GM18861 (cell line): ENCODE measurements at regions not wholly inside any gene's neighbourhood (a gene's known extent, or its start where the extent isn't known, plus 50 kb on each side); places are given as distances from the start of the nearest gene placed in this dataset.

Experiments used
- ATAC-seq: cut with Tn5 transposase; IDR thresholded peaks from one replicate; pipeline ENCODE4 v1.9.1; 2021; ENCODE audit not compliant: unreplicated experiment

DNA sequence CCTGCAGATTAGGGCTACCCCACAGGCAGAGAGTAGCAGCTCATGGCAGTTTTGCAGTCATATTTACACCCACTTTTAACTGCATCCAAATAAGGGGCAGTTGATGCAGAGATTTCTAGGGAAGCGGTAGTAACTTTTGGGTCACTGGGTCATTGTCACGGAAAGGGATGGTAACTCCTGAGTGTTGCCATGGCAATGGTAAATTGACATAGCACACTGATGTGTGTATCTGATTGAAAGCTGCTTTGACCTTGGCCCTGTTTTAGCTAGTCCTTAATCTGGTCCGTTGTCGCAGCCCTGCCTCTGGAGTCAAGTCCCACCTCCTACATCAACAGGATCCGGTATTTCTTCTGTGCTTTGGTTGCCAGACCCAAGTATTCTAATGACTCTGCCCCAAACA, 199.1 kb upstream of the TCF21 start:
- no peak for ATAC-seq

DNA sequence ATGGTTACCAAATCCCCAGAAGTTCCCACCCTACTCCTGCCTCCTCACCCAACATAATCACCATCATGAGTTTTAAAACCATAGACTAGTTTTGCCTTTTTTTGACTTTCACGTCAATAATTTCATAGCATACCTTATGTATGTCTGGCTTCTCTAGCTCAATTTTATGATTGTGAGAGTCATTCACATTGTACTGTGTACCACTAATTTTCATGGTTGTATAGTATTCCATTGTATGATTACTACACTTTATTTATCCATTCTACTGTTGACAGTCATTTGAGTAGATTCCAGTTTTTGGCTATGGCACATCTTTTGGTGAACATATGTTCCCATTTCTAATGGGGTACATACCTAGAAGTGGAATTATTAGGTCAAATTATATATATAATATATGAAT, 195.3 kb upstream of the TCF21 start:
- ATAC-seq: no peak

DNA sequence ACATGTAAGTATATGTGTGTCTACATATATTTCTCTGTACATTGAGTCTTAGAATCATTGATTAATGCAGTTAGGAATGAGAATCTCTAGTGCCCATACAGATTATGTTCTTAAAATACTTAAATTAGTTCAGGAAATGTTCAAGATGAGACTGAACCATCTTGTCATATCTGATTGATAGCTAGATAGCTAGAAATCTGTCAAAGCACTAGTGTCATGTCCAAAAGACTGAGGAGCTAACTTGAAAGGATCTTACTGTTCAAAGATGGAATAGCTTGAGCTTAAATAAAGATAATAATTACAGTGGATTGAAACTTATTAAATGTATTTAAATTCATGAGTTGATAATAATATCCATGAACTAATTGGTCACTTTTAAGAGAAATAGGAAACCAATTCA, 191.7 kb upstream of the TCF21 start:
- ATAC-seq: no peak

DNA sequence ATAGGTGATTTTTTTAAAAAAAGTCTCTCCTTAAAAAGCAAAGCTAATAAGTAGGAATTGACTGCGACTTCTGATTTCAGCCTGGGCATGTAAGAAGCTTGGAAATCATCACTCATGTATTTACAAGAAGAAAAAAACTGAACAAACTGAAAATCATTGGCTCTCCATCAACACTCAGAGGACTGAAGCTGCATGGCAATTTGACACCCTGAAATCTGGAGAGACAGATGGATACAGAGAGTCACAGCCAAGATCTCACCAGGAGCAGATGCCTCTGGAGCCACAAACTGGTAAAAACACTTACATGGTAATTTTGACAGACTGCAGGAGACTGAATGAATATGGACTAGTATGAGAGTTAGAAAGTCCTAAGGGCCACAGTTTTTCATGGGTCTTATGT, 191.2 kb upstream of the TCF21 start:
- ATAC-seq: no peak

DNA sequence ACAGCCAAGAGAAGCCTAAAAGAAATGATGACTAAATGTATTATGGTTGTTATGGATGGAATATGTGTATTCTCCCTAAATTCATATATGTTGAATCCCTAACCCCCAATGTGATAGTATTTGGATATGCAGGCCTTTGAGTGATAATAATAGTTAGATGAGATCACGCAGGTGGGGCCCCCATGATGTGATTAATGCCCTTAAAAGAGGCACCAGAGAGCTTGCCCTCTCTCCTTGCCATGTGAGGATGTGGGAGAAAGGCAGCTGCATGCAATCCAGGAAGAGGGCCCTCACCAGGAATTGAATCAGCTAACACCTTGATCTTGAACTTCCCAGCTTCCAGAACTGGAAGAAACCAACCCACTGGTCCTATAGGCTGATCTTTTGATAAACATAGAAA, 190.6 kb upstream of the TCF21 start:
- ATAC-seq: no peak

DNA sequence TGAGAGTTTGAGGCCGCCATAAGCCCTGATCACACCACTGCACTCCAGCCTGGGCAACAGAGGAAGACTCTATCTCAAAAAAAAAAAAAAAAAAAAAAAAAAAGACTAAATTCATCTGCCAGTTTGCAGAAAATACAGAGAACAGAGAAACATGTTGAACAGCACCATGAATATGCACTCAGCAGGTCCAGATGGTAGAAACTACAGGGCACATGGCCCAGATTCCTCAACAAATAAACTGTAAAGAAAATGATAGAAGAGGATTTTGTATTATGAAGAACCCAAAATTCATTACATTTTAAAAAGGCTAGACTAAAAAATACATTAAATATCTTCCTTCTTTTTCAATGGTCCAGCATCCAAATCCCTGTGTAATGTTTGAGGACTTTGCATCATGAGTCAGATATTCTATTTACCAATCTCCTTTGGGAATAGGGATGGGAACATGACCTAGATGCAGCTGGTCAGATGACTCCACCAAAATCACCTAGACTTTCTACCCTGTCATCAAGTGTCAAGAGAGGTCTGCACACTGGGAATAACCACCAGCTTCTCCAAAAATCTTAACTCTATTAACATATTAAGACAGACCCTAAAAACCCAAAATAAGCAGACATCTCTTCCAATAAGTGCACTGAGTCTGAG, 189.1 kb upstream of the TCF21 start:
- no peak for ATAC-seq

DNA sequence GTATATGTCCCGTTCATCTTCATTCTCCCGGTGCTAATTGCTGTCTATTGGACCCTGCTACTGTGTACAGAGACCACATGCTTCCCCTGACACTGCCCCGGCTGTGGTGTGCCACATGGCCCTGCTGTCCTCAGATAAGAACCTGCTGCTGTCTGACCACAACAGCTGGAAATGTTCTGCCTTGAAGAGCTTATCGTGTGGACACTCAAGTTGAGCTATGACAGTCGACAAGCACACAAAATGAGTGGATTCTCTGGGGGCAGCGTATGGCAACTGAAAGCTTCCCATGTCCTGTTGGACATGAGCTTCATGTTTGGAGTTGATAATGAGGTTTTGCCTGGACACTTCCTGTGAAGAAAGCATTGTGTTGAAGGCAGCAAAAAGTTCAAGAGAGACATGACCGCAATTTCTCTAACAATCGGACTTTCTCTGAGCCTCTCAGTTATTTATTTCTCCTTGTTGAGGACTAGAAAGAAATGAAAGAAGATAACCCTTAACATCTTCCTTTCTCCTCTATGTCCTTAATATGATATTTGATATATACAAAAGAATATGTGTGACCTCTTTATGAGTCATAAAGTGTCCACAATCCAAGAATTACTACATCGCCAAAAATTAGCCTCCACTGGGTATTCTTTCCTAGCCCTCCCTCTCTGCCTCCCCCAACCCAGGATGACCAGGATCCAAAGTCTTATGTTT, 187.1 kb upstream of the TCF21 start:
- no peak for ATAC-seq

DNA sequence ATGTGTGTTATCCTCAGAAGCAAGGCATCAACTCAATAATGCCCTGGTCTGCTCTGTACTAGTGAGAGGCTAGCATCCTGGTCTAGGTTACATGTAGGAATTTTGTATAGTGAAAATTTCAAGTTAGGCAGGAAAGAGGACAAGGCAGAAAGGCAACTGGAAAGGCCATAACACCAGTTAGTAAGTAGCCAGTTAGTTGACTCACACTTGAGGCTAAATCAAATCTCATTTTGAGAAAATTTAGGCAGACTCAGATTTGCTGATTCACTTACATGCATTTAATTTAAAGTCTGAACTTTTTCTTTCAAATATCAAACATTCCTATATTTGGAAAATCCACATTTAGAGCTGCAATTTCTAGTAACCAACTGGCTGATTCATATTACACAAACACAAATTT, 184.5 kb upstream of the TCF21 start:
- ATAC-seq: no peak

DNA sequence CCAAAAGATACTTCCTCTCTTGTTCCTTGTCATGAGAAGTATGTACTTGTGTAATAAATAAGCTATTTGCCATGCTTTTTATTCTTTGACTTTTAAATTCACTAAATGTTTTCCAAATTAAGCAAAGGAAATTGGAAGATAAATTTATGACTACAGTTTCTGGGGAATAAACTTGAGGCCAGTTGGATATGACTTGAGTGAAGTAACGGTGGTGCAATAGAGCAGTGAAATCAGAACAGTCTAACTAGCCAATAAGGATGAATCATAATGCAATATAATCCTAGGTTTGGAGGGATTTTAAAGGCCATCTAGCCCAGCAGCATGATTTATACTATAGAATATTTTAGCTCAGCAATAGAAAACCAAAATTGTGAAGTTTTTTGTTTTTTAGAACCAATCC, 183.8 kb upstream of the TCF21 start:
- no peak for ATAC-seq

DNA sequence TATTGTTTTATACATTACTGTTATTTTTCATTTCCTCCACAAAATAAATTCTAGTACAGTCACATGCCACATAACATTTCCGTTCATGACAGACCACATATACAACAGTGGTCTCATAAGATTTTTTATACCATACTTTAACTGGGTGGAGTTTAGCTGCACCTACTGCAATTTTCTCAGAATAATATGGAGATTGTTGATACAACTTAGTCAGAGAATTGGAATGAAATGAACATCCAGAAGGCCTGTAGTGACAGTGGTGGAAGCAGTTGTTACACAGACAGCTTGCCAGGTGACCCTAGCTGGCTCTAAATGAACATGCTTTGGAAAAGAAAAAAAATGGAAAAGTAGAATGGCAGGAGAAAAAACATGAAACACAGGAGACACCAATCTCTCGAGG, 183.2 kb upstream of the TCF21 start:
- no peak for ATAC-seq

DNA sequence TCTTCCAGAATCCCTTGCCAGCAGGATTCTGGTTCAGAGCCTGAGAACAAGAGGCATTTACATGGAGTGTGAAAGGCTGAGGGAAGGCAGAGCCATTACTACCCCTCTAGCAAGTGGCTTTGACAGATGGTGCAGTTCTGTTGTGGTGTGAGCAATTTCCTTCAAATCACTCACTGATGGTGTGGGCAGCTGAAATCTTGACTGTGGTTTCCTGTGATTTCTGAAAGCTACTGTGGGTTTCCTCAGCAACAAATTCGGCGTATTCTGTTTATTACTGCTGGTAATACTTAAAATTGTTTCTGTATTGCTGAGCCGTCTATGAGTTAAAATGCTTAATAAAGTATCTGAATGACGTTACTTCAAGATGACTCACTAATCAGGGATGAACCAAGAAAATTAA, 181.5 kb upstream of the TCF21 start:
- peak; percentile 46 for ATAC-seq

DNA sequence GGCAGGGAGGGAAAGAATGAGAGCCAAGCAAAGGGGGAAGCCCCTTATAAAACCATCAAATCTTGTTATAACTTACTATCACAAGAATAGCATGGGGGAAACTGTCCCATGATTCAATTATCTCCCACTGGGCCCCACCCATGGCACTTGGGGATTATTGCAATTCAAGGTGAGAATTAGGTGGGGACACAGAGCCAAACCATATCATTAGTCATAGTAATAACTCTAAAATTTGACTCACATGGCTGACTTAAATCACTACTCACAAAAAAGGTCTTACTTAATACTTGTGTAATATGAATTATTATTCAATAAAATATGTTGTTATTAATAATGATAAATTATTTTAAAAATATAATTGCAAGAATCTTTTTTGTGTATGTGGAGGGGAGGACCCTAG, 178.1 kb upstream of the TCF21 start:
- no peak for ATAC-seq

DNA sequence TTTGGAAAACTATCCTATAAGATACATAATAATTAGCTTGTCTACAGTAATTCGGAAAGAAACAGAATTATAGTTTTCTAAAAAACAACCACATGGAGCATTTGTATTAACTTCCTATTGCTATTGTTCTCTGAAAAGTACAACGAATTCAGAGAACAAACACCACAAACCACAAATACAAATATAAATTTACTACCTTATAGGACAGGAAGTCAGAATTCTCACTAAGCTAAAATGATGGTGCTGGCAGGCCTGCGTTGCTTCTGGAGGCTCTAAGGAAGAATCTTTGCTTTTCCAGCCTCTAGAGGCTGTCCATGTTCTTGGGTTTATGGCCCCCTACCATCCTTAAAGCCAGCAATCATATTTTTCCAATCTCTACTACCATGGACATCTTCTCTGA, 173.6 kb upstream of the TCF21 start:
- no peak for ATAC-seq

DNA sequence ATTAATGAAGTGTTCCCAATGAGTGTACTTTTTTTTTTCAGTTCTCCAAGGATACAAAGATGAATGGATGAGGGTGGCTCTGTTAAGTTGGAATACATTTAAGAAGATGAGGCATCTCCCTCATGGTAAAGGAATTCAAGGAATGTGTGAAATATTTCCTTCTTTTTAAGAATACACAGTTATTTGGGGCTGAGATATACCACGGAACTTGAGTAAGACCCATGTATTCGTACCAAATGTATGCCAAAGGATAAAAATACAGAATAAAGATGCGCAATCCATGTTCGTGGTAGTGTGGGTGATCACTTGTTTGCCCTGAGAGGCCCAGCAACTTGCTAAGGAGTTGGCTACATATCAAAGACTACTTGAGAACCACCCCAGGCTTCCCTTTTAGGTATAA, 164.2 kb upstream of the TCF21 start:
- no peak for ATAC-seq

DNA sequence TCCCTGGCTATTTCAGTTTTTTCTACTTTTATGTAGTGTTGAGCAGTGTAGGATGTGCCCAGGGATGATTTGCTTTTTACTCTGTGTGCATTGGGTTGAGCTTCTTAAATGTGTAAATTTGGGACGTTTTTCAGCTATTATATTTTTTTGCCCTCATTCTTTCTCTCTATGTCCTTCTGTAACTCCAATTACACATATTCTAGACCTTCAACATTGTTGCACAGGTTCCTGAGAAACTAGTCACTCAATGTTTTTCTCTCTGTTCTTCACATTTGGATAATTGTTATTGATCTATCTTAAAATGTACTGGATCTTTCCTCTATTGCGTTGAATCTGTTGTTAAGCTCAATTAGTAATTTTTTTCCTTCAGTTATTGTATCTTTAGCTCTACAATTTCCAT, 162.7 kb upstream of the TCF21 start:
- no peak for ATAC-seq

DNA sequence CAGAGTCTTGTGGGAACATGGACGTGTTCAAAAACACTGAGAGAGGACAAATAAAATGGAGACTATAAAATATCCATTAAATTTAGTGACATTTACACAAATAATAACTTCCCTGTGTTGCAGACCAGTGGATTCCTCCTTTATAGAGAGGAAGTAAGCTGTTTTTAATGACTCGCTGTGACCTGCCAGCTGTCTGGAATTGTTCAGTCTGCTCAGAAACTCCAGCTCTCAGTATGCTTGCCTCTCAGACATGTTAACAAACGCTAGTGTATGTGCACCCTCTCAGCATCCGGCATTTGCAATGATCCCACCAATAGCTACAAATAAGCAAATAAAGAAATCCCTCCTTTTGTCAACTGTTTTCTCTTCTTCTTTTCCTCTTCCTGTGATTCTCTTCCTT, 158.0 kb upstream of the TCF21 start:
- ATAC-seq: no peak

DNA sequence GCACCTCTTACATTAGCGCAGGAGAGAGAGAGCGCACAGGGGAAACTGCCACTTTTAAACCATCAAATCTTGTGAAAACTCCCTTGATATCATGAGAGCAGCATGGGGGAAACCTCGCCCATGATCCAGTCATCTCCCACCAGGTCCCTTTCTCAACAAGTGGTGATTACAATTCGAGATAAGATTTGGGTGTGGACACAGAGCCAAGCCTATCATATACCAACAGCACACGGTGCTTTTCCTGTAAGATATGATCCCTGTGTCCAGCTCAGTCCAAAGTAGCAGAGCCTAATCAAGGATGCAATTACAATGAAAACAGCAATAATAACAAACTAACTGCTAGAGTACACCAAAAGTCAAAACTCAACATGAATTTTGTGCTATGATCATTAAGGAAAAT, 148.7 kb upstream of the TCF21 start:
- ATAC-seq: no peak

DNA sequence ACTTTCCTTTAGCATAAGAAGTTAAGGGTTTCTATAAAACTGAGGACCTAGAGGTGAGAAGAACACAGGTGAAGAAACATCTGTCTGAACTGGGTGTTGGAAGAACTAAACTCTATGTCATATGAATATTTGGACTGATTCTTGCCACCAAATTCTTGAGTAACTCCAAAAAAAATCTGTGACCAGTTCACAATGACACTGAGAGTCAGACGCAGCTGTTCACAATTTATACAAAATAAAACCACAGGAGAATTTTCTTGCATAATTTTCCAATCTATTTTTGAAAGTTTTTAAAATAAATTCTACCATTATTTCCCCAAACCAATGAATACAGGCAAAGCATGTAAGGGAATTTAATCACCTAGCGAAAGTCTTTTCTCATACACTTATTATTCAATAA, 148.1 kb upstream of the TCF21 start:
- no peak for ATAC-seq

DNA sequence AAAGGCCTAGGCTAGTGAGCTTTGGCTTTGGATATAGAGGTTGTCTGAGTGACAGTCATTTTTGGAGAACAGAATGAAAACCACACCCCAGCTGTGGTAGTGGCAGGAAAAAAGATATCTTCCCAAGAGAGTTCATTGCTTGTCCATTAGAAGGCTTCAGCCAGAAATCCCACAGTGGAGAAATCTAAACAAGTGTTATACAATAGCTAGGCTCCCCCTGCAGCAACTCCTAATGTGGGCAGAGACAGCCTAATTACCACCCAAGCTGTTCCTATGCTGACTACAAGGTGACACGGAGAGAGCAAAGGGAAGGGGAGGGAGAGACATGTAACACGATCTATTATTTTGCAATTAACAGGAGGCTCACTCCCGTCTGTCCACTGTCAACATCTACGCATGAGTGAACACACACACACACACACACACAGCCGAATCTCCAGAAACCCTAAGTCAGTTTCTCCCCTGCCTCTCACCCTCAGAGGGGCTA, 147.5 kb upstream of the TCF21 start:
- no peak for ATAC-seq

DNA sequence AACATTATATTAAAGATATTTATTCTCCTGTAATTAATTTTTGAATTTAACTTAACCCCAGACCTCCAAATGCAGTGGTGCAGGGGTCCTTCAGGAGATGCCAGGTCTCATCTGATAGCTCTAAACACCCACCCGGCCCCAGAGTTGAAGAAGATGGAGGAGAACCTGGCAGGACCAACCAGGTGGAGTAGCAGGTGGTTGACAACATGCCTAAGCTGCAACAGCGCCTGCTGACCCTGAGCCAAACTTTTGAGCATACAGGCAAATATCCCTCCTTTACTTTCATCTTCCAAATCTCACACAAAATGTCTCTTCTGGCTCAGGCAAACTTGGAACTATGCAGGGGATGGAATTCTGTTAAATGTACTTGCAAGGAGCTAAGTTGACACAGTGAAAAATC, 145.3 kb upstream of the TCF21 start:
- ATAC-seq: no peak

DNA sequence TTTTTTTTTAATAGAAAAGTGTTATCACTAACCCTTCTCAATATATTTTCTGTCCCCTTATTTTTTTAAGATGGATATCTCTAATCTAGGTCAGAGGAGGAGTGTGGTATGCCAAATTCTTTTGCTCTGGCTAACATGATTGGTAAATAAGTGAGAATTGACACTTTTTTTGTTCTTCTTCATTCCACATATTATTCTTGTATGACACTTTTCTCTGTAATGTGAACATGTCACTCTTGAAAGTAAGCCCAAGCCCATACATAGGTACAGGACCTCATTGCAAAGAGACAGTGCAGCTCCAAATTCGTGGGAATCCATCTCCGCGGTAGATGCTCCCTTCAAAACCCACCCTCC, 142.5 kb upstream of the TCF21 start:
- ATAC-seq: no peak

DNA sequence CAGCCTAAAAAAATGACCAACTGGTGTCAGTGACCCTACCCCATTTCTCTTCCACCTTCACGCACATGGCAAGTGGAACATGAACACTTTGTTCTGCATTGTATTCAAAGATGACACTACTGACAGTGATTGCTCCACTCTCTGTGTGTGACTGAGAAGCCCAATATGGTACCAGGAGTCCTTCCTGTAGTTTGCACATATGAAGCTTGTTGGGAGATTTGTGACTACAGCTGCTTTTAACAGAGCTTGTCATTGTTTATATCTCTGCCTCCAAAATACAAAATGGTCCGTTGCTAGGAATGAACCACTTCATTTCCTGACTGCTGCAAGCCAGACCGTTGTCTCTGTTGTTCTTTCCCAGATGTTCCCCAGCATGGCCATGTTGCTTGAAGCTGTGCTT, 140.3 kb upstream of the TCF21 start:
- no peak for ATAC-seq

DNA sequence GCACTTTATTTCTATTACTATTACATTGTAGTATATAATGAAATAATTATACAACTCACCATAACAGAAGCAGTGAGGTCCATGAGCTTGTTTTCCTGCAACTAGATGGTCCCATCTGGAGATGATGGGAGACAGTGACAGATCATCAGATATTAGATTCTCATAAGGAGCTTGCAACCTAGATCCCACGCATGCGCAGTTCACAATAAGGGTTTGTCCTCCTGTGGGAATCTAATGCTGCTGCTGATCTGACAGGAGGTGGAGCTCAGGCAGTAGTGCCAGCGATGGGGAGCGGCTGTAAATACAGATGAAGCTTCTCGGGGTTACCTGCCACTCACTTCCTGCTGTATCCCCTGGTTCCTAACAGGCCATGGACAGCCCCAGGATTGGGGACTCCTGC, 139.5 kb upstream of the TCF21 start:
- ATAC-seq: no peak
